ENCODE measurements at regions not wholly inside any gene's neighbourhood (a gene's known extent, or its start where the extent isn't known, plus 50 kb on each side); places are given as distances from the start of the nearest gene placed in this dataset.

DNA sequence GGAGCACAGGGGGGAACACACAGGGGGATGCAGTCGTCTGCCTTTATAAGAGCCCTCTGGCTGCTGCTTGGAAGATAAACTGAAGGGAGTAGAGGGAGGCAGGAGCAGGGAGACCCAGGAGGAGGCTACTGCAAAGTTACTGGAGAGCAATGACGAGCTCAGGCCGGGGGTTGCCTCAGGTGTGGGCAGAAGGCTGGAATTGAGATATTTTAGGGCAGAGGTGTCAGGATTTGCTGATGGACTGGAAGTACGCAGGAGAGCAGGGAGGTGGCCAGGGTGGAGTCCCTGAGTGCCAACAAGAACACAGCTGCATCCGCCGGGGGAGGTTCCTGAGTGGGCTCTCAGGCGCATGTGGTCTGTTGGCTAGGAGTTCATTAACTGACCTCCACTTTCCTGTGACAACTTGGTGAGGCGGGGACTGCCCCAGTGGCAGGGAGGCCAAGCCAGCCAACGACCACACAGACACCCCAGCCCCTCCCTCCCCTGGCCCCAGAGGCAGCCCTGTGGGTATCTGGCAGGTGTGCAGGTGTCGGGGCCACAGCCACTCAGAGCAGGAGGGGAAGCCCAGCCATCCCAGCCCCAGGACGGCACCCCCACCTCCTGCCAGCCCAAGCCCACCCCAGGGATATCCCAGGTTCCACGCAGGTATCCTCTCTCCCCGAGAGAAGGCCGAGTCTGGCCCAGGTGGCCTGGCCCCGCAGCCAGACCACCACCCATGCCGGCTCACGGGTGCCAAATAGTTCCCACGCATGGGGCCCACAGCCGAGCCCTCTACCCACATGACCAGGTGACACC, 85.4 kb downstream of the NCOR2 start:
- no peak overlapping the region for H3K27ac ChIP-seq
- TF ChIP-seq ZFX (IDR thresholded peaks at IDR 0.05): no peak
- TF ChIP-seq, protein P1, sequence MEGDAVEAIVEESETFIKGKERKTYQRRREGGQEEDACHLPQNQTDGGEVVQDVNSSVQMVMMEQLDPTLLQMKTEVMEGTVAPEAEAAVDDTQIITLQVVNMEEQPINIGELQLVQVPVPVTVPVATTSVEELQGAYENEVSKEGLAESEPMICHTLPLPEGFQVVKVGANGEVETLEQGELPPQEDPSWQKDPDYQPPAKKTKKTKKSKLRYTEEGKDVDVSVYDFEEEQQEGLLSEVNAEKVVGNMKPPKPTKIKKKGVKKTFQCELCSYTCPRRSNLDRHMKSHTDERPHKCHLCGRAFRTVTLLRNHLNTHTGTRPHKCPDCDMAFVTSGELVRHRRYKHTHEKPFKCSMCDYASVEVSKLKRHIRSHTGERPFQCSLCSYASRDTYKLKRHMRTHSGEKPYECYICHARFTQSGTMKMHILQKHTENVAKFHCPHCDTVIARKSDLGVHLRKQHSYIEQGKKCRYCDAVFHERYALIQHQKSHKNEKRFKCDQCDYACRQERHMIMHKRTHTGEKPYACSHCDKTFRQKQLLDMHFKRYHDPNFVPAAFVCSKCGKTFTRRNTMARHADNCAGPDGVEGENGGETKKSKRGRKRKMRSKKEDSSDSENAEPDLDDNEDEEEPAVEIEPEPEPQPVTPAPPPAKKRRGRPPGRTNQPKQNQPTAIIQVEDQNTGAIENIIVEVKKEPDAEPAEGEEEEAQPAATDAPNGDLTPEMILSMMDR (conservative IDR thresholded peaks at IDR 0.05): no peak

DNA sequence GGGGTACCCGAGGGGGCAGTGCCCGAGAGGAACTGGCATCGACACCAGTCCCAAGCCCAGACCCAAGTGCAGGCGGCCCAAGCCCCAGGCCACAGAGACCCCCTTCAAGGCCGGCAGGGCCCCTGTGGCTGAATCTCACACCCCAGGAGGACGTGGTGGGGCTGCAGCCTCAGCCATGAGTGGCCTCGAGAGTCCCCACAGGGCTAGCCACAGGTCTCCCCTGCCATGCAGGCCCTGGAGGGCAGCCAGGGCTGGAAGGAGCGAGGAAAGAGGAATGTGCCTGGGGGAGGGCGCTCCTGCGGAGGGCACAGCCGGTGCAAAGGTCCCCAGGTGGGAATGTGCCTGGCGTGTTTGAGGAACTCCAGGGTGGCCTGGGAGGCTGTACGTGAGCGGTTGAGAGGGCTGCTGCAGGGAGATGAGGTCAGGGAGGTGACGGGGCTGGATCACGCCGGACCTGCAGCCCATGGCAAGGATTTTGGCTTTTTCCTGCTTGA, 86.1 kb downstream of the NCOR2 start:
- no peak overlapping the region for H3K27ac ChIP-seq
- TF ChIP-seq, protein P1 (conservative IDR thresholded peaks at IDR 0.05): no peak
- TF ChIP-seq ZFX (IDR thresholded peaks at IDR 0.05): no peak

DNA sequence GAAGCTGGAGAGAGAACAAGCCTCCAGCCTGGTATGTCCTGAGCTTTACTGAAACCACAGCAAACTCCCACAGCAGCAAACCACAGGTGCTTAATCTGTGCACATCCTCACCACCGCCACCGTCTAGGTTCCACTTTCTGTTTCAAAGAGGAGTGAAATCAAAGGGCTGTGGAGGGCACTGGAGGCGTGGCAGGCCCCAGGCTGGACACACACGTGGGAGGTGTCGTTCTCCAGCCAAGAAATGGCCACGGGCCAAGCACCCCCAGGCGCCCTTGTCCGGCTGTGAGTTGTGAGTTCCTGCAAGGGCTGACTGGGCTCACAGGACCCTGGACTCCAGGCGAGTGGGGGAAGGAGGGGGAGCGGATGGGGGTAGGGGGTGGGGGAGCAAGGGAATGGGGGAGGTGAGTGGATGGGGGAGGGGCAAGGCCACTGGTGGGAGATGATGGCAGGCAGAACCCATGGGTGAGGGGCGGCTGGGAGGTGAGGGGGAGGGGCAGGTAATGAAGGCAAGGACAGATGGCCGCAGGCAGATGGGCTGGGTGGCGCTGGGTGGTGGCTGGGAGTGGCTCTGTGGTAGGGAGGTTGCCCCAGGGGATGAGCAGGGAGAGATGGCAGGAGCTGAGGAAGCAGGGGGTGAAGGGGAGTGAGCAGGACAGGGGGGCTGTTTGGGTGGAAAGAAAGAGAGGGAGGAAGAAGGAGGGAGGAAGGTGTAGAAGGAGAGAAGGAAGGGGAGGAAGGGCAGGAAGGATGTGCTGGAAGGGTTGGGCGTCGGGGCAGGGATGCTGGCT, 86.7 kb downstream of the NCOR2 start:
- TF ChIP-seq ZFX (IDR thresholded peaks at IDR 0.05): no peak
- TF ChIP-seq, protein P1 (conservative IDR thresholded peaks at IDR 0.05): no peak
- H3K27ac ChIP-seq: no peak overlapping the region

GRCh38 chr12:124479680-124480468, 87.5 kb downstream of the NCOR2 start:
- no peak overlapping the region for H3K27ac ChIP-seq
- TF ChIP-seq ZFX (IDR thresholded peaks at IDR 0.05): no peak
- TF ChIP-seq, protein P1 (conservative IDR thresholded peaks at IDR 0.05): no peak

- TF ChIP-seq, protein P1 (conservative IDR thresholded peaks at IDR 0.05): no peak
- TF ChIP-seq ZFX (IDR thresholded peaks at IDR 0.05): no peak
Measured at GRCh38 chr12:124478985-124479645, 88.3 kb downstream of the NCOR2 start.

DNA sequence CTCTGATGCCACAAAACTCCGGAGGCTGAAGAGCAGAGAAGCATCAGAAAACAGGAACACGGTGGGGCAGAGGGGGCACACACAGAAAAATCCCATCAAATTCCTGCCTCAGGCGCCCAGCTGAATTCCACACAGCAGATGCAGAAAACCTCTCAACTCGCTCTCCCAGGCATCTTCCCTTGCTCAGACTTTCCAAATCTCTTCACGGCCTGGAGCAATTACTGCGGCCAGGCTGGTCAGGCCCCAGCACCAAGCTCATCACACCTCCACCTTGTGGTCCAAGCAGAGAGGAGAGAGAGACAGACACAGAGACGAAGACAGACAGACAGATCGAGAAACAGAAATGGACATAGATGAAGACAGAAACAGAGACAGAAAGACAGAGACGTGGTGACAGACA, 89.0 kb downstream of the NCOR2 start:
- no peak for TF ChIP-seq ZFX (IDR thresholded peaks at IDR 0.05)
- TF ChIP-seq, protein P1 (conservative IDR thresholded peaks at IDR 0.05): no peak
- no peak overlapping the region for H3K27ac ChIP-seq

More at GRCh38 chr12:124478985-124479645, 88.3 kb downstream of the NCOR2 start:
- H3K27ac ChIP-seq: no peak overlapping the region

Measured in C4-2B (cell line).